HG03432 (cell line): ENCODE measurements at regions not wholly inside any gene's neighbourhood (a gene's known extent, or its start where the extent isn't known, plus 50 kb on each side); places are given as distances from the start of the nearest gene placed in this dataset.
"Not testable (repeated sequence)": the region's sequence is repeated elsewhere in the genome, so short reads cannot be mapped to it uniquely, and the experiment has no call there.

Experiments
- ATAC-seq: cut with Tn5 transposase; IDR thresholded peaks from one replicate; pipeline ENCODE4 v1.9.1; 2021; ENCODE audit warnings: mild to moderate bottlenecking, moderate library complexity; ENCODE audit not compliant: unreplicated experiment

- ATAC-seq = no peak
Observed at GRCh38 chr10:63836666-63837442, 315.7 kb downstream of the REEP3 start.

- no peak for ATAC-seq
Observed at GRCh38 chr10:63841761-63842160, 320.6 kb downstream of the REEP3 start.

GRCh38 chr10:63843107-63843506, 321.9 kb downstream of the REEP3 start:
- ATAC-seq = no peak

GRCh38 chr10:63848871-63849270, 327.7 kb downstream of the REEP3 start:
- ATAC-seq = not testable (repeated sequence)

- ATAC-seq = no peak
Observed at GRCh38 chr10:63862860-63863259, 341.7 kb downstream of the REEP3 start.

GRCh38 chr10:63865210-63865609, 344.0 kb downstream of the REEP3 start:
- no peak for ATAC-seq

- ATAC-seq = peak; percentile 88
Observed at GRCh38 chr10:63866075-63866746, 345.0 kb downstream of the REEP3 start.

- ATAC-seq = peak; percentile 79
Observed at GRCh38 chr10:63866747-63867140, 345.5 kb downstream of the REEP3 start.

GRCh38 chr10:63878428-63878827, 357.2 kb downstream of the REEP3 start:
- no peak for ATAC-seq

- no peak for ATAC-seq
Observed at GRCh38 chr10:63883861-63884260, 362.7 kb downstream of the REEP3 start.

GRCh38 chr10:63884426-63884825, 363.2 kb downstream of the REEP3 start:
- ATAC-seq = no peak

GRCh38 chr10:63885156-63885555, 364.0 kb downstream of the REEP3 start:
- no peak for ATAC-seq

- no peak for ATAC-seq
Observed at GRCh38 chr10:63886281-63887022, 365.3 kb downstream of the REEP3 start.

- ATAC-seq = no peak
Observed at GRCh38 chr10:63887023-63887589, 365.9 kb downstream of the REEP3 start.

- no peak for ATAC-seq
Observed at GRCh38 chr10:63887600-63888370, 366.6 kb downstream of the REEP3 start.

- no peak for ATAC-seq
Observed at GRCh38 chr10:63889803-63890202, 368.6 kb downstream of the REEP3 start.

- ATAC-seq = no peak
Observed at GRCh38 chr10:63896992-63897391, 375.8 kb downstream of the REEP3 start.

- ATAC-seq = no peak
Observed at GRCh38 chr10:63899673-63900300, 378.6 kb downstream of the REEP3 start.

GRCh38 chr10:63901228-63901627, 380.0 kb downstream of the REEP3 start:
- peak; percentile 77 for ATAC-seq

GRCh38 chr10:63901881-63902280, 380.7 kb downstream of the REEP3 start:
- ATAC-seq = no peak
